Retina (tissue), 1 donor: ENCODE measurements at regions not wholly inside any gene's neighbourhood (a gene's known extent, or its start where the extent isn't known, plus 50 kb on each side); places are given as distances from the start of the nearest gene placed in this dataset.

Experiments used
- DNase-seq: peaks from one replicate; pipeline ENCODE4 v3.0.0-alpha.2; 2016

GRCh38 chr6:132977413-132977812 is 163.0 kb downstream of the RPS12 start:
- DNase-seq: no peak

DNA sequence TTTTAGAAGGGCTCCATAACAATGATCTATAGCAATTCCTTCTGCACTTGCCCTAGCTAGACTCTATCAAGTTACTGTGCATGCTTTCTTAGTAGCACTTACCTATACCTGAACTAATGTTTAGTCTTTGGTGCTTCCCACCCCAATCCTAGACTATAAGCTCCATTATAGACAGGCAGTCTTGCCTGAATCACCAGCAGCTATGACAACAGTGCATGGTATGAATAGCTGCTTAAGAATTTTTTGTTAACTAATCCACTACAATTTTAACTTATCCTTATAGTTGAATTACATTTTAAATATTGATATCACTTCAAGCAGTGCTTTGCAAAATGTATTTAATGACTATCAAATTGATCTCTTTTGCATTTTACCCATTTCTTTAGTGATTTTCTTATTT is 164.3 kb downstream of the RPS12 start:
- DNase-seq: no peak

DNA sequence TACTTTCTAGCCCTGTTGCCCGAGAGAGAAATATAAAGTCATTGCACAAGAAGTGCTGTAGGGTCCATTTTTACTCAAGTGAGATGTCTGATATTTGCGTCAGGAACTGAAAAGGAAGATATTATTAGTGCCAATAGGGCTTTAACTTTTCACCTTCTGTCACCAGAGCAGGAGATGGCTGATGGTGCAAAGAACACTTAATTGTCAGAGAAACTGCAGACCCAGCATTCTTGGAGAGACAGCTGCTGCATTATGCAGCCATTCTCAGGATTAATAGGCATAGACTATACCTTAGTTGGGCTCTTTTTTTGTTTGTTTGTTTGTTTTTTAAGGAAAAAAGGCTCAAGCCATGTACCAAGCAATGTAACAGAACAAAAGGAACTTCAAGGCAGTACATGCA is 179.4 kb downstream of the RPS12 start:
- DNase-seq: no peak

DNA sequence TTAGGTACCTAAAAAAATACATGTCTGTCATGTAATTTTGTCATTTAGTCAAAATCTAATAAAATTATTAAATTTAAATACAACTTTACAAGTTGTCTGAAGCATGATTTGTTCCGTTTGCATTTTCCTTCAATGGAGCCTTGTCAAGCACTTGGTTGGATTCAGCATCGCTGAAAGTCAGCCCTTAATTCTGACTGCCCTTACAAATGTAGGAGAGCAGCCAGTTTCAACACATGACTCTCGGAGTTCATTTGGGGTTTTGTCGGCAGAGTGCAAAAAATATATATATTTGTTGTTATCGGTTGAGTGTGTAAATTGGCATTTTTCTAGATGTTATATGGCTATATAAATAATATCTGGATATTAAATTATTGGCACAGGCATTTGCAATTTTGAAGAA is 180.6 kb downstream of the RPS12 start:
- no peak for DNase-seq

GRCh38 chr6:132995432-132995831 is 181.1 kb downstream of the RPS12 start:
- DNase-seq: no peak

- no peak for DNase-seq
Measured at GRCh38 chr6:132998418-132998817, 184.0 kb downstream of the RPS12 start.

- no peak for DNase-seq
Measured at GRCh38 chr6:133001040-133001565, 186.7 kb downstream of the RPS12 start.

DNA sequence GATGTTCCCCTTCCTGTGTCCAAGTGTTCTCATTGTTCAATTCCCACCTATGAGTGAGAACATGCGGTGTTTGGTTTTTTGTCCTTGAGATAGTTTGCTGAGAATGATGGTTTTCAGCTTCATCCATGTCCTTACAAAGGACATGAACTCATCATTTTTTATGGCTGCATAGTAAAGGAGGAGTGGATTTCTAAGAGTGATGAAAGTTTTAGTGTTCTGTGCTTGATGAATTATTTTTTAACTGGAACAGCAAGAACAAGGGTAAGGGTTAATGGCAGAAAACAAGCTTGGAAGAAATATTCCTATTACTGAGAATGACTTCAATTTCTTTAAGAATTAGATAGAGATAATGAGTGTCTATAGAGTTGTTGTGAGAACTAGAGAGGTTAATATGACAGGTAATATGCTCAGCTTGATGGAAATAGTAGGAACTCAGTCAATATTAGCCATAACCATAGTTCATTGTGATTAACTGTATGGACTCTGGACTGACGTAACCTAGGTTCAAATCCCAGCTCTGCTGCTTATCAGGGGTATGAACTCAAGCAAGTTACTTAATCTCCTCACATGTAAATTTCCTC is 190.0 kb downstream of the RPS12 start:
- no peak for DNase-seq

GRCh38 chr6:133012774-133013173 is 198.4 kb downstream of the RPS12 start:
- DNase-seq: no peak

DNA sequence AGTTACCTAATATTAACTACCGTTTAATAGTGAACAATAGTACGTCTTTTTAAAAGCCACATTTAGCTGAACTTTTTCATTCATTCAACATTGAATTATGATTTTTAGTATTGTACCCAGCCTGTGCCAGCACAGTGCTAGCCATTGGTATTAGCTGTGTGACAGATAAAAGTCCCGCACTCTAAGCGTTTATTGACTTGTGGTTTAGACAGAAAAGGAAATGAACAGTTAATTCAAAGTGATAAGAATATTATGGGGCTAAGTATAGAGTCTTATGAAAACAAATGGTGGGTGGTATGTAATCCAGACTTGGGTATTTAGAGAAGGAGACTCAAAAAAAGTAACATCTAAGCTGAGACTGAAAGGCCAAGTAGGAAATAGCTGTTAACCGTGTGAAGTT is 202.3 kb downstream of the RPS12 start:
- DNase-seq: no peak

DNA sequence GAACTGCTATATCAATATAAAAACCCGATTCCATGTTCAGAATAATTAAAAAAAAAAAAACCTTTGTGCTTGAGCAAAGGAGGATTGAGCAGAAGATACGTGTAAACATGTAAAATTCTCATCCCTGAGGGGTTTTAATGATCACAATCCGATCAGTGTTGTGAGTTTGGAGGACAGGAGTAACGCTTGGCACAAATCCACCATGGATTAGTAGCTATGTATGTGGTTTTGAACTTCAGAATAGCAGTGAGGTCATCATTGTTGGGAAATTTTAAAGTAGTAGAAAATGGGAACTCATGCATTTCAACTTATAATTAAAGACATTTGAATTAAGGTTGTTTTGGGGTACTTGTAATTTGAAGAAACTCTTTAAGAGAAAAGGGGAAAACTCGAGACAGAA is 203.2 kb downstream of the RPS12 start:
- no peak for DNase-seq

DNA sequence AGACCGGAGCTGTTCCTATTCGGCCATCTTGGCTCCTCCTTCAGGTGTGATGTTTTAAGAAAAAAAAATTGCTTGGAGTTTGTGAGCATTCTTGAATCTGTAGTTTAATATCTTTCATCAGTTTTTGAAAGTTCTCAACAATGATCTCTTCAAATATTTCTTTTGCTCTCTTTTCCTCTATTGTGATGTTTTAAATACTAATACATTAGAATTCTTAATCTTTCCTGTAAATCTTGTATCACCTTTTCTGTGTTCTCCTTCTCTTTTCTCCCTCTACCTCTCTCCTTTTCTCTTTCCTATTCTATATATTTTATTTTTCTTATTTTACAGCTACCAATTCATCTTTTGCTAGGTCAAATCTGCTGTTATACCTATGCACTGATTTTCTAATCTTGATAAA is 212.3 kb downstream of the RPS12 start:
- DNase-seq: no peak

- no peak for DNase-seq
Measured at GRCh38 chr6:133033263-133033662, 207.9 kb upstream of the EYA4 start.

- DNase-seq: no peak
Measured at GRCh38 chr6:133034509-133035206, 206.5 kb upstream of the EYA4 start.

GRCh38 chr6:133040094-133040802 is 200.9 kb upstream of the EYA4 start:
- no peak for DNase-seq

DNA sequence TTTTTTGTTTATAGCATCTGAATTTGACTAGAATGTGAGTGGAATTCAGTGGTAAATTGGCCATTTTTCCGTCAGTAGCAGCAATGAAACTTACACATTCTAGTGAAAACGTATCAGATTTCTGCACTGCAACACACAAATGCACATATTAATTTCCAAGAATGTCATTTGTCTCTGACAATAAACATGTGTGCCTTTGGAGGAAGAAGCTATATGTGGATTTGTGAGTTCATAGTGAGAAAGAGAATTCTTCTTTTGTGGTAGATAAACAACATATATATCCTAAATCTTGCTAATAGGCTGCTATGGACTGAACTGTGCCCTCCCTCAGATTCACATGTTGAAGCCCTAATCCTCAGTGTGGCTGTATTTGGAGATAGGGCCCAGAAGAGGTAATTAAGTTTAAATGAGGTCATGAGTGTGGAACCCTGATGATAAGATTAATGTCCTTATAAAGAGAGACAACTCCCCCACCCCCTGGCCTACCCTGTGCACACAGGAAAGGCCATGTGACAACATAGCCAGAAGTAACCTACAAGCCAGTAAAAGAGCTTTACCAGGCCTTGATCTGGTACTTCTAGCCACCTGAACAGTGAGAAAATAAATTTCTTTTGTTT is 200.2 kb upstream of the EYA4 start:
- DNase-seq: no peak

DNA sequence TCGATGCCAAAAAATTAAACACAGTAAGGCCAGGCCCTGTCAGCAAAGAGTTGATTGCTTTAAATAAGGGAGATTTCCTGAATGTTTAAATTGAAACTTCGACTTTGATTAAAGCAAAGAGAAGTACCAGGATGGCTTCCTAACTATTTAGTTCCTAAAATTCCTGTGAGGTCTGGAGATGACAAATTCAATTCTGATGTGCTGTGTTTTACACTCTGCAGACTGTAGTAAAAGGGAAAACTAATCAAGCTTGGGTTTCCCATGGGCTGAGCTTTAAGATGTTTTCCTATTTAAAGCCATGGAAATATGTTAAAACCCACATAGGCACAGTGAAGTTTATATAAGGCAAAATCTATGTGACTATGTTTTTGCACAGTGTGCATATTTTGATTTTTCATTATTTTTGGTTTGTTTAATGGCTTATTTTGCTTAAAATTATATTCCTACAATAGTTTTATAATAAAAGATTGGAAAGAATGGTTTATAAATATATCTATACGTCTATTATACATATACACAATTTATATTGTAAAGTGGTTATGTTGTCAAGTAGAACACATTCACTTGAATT is 198.5 kb upstream of the EYA4 start:
- no peak for DNase-seq

DNA sequence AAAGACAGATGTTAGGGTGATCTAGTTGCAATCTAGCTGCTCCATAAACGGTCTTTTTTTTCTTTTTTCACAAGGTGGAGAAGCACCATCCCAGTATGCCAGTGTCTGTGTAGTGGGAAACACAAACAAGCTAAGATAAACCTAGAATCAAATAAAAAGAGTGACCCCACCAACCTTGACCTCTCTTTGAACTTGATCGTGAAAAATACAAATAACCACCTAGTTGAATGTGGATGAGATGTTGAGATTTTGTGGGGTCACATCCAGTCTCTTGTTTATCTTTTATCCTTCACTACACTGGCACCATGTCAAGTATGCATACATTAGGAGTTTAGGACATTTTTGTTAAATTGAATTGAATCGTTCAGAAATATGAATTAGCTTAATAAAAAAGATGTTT is 194.6 kb upstream of the EYA4 start:
- DNase-seq: no peak

DNA sequence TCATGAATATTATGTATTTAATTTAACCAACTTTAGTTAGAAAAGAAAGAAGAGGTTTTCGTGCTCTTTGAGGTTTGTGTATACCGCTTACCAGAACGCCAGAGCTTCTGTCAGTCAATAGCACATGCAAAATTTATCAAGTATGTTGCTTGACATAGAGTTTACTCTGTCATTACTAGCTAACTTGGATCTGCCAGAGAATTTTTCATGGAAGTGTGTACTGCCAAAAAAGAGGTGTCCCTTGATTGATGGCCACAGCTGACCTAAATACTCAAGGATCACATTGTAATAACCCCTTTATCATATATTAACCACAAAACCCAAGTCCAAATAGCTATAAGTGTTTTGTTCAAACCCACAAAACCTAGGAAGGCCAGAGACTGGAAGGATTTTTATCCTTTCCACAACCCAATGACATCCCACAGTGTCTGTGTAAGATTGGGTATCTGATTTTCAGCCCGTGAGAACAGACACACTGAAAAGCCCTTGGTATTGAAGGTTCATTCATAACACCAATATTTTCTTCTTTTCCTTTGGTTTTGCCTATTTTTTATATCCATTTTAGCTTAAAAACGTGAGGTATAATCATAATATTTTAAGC is 194.0 kb upstream of the EYA4 start:
- DNase-seq: no peak

DNA sequence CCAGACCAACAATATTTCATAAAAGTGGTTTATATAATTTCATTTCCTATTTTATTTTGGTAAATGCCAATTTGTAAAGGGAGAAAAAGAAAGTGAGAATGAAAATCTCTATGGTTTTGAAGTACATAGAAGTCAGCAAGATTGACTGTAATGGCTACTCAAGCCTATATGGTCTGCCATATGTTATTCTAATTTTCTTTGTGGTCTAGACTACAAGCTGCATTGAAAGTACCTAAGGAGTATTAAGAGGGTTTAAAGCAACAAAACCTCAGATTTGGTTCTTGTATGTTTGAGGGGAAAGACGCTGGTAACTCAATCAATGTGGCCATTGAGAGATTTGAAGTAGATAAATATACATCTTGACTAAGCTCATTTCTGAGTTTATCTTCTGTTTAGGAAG is 193.5 kb upstream of the EYA4 start:
- DNase-seq: no peak

GRCh38 chr6:133051240-133051639 is 189.9 kb upstream of the EYA4 start:
- DNase-seq: no peak

DNA sequence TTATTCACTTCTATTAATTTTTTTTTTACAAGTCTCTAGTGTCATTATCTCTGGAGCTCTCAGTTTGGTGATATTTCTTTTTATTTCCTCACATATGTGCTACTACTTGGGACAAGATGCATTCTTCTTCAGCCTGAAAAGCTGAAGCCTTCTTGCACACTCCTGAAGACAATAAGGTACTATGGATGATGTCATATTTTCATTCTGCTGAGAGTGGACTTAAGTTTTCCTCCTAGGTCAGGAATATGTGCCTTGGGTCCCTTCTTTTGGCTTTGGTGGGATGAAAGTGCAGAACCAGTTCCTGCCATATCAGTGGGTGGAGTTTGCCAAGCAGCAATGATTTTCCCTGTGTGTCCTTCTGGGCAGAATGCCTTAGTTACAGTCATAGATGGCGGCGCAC is 188.7 kb upstream of the EYA4 start:
- DNase-seq: no peak

GRCh38 chr6:133055441-133055966 is 185.7 kb upstream of the EYA4 start:
- DNase-seq: no peak
